Panc1 (cell line): ENCODE measurements at regions not wholly inside any gene's neighbourhood (a gene's known extent, or its start where the extent isn't known, plus 50 kb on each side); places are given as distances from the start of the nearest gene placed in this dataset.

Source experiments
- TCF7L2 ChIP-seq: IDR thresholded peaks from 2 replicates; pipeline ENCODE4 v1.6.1; 2011; ENCODE audit warnings: mild to moderate bottlenecking, low read depth, low read length, inconsistent platforms
- TF ChIP-seq, protein P1 (sequence below): fragments of 450-650 bp; IDR thresholded peaks from 2 replicates; pipeline ENCODE4 v1.5.1; 2017; ENCODE audit warnings: mild to moderate bottlenecking

DNA sequence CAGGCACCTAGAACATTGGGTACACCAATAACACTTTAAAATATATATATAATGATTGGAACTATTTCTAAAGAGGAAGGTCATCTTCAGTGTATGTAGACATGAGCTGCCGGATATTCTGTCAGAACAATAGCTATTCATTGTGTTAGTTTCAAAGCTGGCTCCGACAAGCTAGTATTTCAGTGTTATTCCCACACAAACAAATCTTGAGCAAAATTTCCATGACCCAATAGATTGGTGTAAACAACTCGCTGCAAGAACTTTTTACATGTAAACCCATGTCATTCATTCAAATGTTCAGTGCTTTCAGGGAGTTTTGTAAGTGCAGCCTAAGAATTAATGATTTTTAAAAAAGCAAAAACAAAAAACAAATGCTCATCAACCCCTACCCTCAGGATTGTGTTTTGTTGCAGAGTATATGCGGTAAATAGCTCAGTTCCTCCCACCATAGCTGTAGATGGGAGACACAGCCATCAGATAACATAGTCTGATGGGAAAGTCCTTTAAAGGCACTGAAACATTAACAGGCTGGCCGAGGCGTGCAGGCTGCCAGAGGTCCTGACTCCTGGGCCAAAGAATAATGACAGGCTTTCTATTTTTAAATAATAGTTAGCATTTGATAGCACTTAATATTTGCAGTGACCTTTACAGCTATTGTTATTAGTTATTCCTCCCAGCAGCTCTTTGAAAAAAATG is 150.3 kb upstream of the ARHGAP5 start:
- TF ChIP-seq, protein P1, sequence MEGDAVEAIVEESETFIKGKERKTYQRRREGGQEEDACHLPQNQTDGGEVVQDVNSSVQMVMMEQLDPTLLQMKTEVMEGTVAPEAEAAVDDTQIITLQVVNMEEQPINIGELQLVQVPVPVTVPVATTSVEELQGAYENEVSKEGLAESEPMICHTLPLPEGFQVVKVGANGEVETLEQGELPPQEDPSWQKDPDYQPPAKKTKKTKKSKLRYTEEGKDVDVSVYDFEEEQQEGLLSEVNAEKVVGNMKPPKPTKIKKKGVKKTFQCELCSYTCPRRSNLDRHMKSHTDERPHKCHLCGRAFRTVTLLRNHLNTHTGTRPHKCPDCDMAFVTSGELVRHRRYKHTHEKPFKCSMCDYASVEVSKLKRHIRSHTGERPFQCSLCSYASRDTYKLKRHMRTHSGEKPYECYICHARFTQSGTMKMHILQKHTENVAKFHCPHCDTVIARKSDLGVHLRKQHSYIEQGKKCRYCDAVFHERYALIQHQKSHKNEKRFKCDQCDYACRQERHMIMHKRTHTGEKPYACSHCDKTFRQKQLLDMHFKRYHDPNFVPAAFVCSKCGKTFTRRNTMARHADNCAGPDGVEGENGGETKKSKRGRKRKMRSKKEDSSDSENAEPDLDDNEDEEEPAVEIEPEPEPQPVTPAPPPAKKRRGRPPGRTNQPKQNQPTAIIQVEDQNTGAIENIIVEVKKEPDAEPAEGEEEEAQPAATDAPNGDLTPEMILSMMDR = no peak
- no peak for TF ChIP-seq TCF7L2
